HEK293 (cell line): ENCODE measurements at regions not wholly inside any gene's neighbourhood (a gene's known extent, or its start where the extent isn't known, plus 50 kb on each side); places are given as distances from the start of the nearest gene placed in this dataset.

Experiments
- CTCF ChIP-seq: fragments of 450-650 bp; formaldehyde crosslinking; IDR thresholded peaks from 2 replicates; pipeline ENCODE4 v1.5.1; 2016; ENCODE audit warnings: missing biosample characterization, missing genetic modification characterization
- ZBTB49 ChIP-seq: fragments of 450-650 bp; formaldehyde crosslinking; IDR thresholded peaks from 2 replicates; pipeline ENCODE4 v1.5.1; 2016; ENCODE audit warnings: missing biosample characterization, missing genetic modification characterization, low read depth
- ZNF311 ChIP-seq: fragments of 450-650 bp; formaldehyde crosslinking; IDR thresholded peaks from 2 replicates; pipeline ENCODE4 v1.5.1; 2017; ENCODE audit warnings: missing biosample characterization, missing genetic modification characterization, borderline replicate concordance
- ZNF629 ChIP-seq: fragments of 450-650 bp; formaldehyde crosslinking; IDR thresholded peaks from 2 replicates; pipeline ENCODE4 v1.5.1; 2017; ENCODE audit warnings: missing biosample characterization, missing genetic modification characterization
- ZNF785 ChIP-seq: fragments of 450-650 bp; formaldehyde crosslinking; IDR thresholded peaks from 2 replicates; pipeline ENCODE4 v1.5.1; 2016; ENCODE audit warnings: missing biosample characterization, missing genetic modification characterization

GRCh38 chr9:135339378-135339973, 140.1 kb upstream of the PPP1R26 start:
- no peak for TF ChIP-seq ZNF785 (tag by site-specific recombination)
- no peak for TF ChIP-seq ZNF311
- TF ChIP-seq ZNF629 (tag by site-specific recombination): no peak
- no peak for TF ChIP-seq CTCF (tag by site-specific recombination)
- no peak for TF ChIP-seq ZBTB49 (tag by site-specific recombination)
